GM23338 (cell line): ENCODE measurements at regions not wholly inside any gene's neighbourhood (a gene's known extent, or its start where the extent isn't known, plus 50 kb on each side); places are given as distances from the start of the nearest gene placed in this dataset.

Experiments used
- ATAC-seq: fragments of 200-7000 bp; cut with Tn5 transposase; 3 replicates; pipeline ENCODE4 v1.9.1; 2020
- DNase-seq: peaks from one replicate; pipeline ENCODE4 v3.0.0-alpha.2; 2015; ENCODE audit warnings: low spot score
- H2AFZ ChIP-seq: fragments of 200-600 bp; sonication (generic); 2 replicates; pipeline ENCODE4 v1.8.0; 2016; ENCODE audit warnings: antibody characterized with exemption, mild to moderate bottlenecking, moderate library complexity
- H3F3A ChIP-seq: fragments of 200-600 bp; sonication (generic); replicated peaks from 2 replicates; pipeline ENCODE4 v1.8.0; 2017; ENCODE audit warnings: antibody characterized with exemption, mixed run types, low read depth
- H3K27ac ChIP-seq: fragments of 200-600 bp; sonication (generic); 2 replicates; pipeline ENCODE4 v1.6.1; 2016; ENCODE audit warnings: low read depth
- H3K27me3 ChIP-seq: fragments of 200-600 bp; sonication (generic); 2 replicates; pipeline ENCODE4 v1.8.0; 2016; ENCODE audit warnings: mild to moderate bottlenecking, mixed run types, moderate library complexity; ENCODE audit not compliant: insufficient read depth
- H3K36me3 ChIP-seq: fragments of 200-600 bp; sonication (generic); 2 replicates; pipeline ENCODE4 v1.8.0; 2016; ENCODE audit warnings: mild to moderate bottlenecking; ENCODE audit not compliant: insufficient read depth
- H3K4me1 ChIP-seq: fragments of 200-600 bp; sonication (generic); 2 replicates; pipeline ENCODE4 v1.8.0; 2016; ENCODE audit warnings: mild to moderate bottlenecking, moderate library complexity; ENCODE audit not compliant: insufficient read depth
- H3K4me2 ChIP-seq: fragments of 200-600 bp; sonication (generic); 2 replicates; pipeline ENCODE4 v1.7.1; 2017; ENCODE audit warnings: mixed run types
- H3K4me3 ChIP-seq: fragments of 200-600 bp; sonication (generic); 2 replicates; pipeline ENCODE4 v1.6.1; 2016; ENCODE audit warnings: mixed run types
- H3K79me2 ChIP-seq: fragments of 200-600 bp; sonication (generic); replicated peaks from 2 replicates; pipeline ENCODE4 v1.8.0; 2017; ENCODE audit warnings: mild to moderate bottlenecking; ENCODE audit not compliant: insufficient read depth
- H3K9me2 ChIP-seq: fragments of 200-600 bp; sonication (generic); 2 replicates; pipeline ENCODE4 v1.8.0; 2017; ENCODE audit not compliant: insufficient read depth
- H4K20me1 ChIP-seq: fragments of 200-600 bp; sonication (generic); replicated peaks from 2 replicates; pipeline ENCODE4 v1.8.0; 2017; ENCODE audit warnings: mild to moderate bottlenecking; ENCODE audit not compliant: insufficient read depth
- H3K27ac Mint-ChIP-seq: 2 replicates; pipeline ENCODE4 v1.8.0; 2020; ENCODE audit warnings: inconsistent platforms, mild to moderate bottlenecking, moderate library complexity, mixed read lengths
- H3K27me3 Mint-ChIP-seq: 3 replicates; pipeline ENCODE4 v1.8.0; 2022; ENCODE audit warnings: low read depth, mild to moderate bottlenecking, moderate library complexity, mixed read lengths, inconsistent platforms; ENCODE audit not compliant: insufficient read depth, poor library complexity
- H3K36me3 Mint-ChIP-seq: 3 replicates; pipeline ENCODE4 v1.8.0; 2021; ENCODE audit warnings: low read depth, mild to moderate bottlenecking, inconsistent platforms, moderate library complexity, mixed read lengths
- H3K4me1 Mint-ChIP-seq: 3 replicates; pipeline ENCODE4 v1.8.0; 2020; ENCODE audit warnings: mild to moderate bottlenecking, inconsistent platforms, mixed read lengths
- H3K4me3 Mint-ChIP-seq: 3 replicates; pipeline ENCODE4 v1.8.0; 2021; ENCODE audit warnings: moderate library complexity, mild to moderate bottlenecking, inconsistent platforms, mixed read lengths
- H3K9me3 Mint-ChIP-seq: 3 replicates; pipeline ENCODE4 v1.8.0; 2020; ENCODE audit warnings: moderate library complexity, mild to moderate bottlenecking, inconsistent platforms, mixed read lengths
- JUNB ChIP-seq: IDR thresholded peaks from one replicate; pipeline ENCODE4 v1.6.1; 2016; ENCODE audit warnings: antibody characterized with exemption; ENCODE audit not compliant: unreplicated experiment
- NANOG ChIP-seq: IDR thresholded peaks from 2 replicates; pipeline ENCODE4 v1.6.1; 2016; ENCODE audit warnings: antibody characterized with exemption, borderline replicate concordance
- TF ChIP-seq, protein P1 (sequence below), 2 experiments: fragments of 200-600 bp in 1 of 2; sonication (generic) in 1 of 2; conservative IDR thresholded peaks; 2 replicates each; pipeline versions ENCODE4 v1.5.1 to v1.6.1; 2016 to 2017; ENCODE audit warnings: antibody characterized with exemption in 2 of 2, low read depth in 2 of 2, mild to moderate bottlenecking in 2 of 2, moderate library complexity in 1 of 2
- TF ChIP-seq, protein P2 (sequence below): fragments of 250-450 bp; sonication (Bioruptor Pico); IDR thresholded peaks from 2 replicates; pipeline ENCODE4 v1.5.0; 2020; ENCODE audit warnings: mild to moderate bottlenecking, moderate library complexity

GRCh38 chr11:119504371-119504770 is 81.4 kb upstream of the THY1 start:
- Mint-ChIP-seq H3K27me3 (peaks cover 7% of the 10 kb centered on the region), H3K4me1 (peaks cover 21% of the 10 kb centered on the region), H3K27ac (no peak overlapping the region), H3K9me3 (peaks cover 23% of the 10 kb centered on the region), H3K4me3 (no peak overlapping the region), H3K36me3 (peaks cover 5% of the 10 kb centered on the region; the same call in 1 of the 3 replicates)
- ATAC-seq (no peak), DNase-seq (no peak)
- Histone ChIP-seq H3K79me2 (no peaks in the 10 kb centered on the region), H3K4me2 (no peak overlapping the region), H3K27me3 (no peaks in the 10 kb centered on the region), H4K20me1 (no peaks in the 10 kb centered on the region), H3K4me3 (no peak overlapping the region), H3F3A (no peaks in the 10 kb centered on the region), H3K4me1 (peaks cover 9% of the 10 kb centered on the region; the same call in 1 of the 2 replicates), H2AFZ (no peak overlapping the region), H3K9me2 (no peaks in the 10 kb centered on the region), H3K36me3 (no peaks in the 10 kb centered on the region), H3K27ac (no peak overlapping the region)
- TF ChIP-seq NANOG (no peak), JUNB (no peak)
- TF ChIP-seq, protein P1, sequence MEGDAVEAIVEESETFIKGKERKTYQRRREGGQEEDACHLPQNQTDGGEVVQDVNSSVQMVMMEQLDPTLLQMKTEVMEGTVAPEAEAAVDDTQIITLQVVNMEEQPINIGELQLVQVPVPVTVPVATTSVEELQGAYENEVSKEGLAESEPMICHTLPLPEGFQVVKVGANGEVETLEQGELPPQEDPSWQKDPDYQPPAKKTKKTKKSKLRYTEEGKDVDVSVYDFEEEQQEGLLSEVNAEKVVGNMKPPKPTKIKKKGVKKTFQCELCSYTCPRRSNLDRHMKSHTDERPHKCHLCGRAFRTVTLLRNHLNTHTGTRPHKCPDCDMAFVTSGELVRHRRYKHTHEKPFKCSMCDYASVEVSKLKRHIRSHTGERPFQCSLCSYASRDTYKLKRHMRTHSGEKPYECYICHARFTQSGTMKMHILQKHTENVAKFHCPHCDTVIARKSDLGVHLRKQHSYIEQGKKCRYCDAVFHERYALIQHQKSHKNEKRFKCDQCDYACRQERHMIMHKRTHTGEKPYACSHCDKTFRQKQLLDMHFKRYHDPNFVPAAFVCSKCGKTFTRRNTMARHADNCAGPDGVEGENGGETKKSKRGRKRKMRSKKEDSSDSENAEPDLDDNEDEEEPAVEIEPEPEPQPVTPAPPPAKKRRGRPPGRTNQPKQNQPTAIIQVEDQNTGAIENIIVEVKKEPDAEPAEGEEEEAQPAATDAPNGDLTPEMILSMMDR (conservative IDR thresholded peaks at IDR 0.05; ENCODE audit: low read depth in 2 of 2), result no peak
- TF ChIP-seq, protein P2, sequence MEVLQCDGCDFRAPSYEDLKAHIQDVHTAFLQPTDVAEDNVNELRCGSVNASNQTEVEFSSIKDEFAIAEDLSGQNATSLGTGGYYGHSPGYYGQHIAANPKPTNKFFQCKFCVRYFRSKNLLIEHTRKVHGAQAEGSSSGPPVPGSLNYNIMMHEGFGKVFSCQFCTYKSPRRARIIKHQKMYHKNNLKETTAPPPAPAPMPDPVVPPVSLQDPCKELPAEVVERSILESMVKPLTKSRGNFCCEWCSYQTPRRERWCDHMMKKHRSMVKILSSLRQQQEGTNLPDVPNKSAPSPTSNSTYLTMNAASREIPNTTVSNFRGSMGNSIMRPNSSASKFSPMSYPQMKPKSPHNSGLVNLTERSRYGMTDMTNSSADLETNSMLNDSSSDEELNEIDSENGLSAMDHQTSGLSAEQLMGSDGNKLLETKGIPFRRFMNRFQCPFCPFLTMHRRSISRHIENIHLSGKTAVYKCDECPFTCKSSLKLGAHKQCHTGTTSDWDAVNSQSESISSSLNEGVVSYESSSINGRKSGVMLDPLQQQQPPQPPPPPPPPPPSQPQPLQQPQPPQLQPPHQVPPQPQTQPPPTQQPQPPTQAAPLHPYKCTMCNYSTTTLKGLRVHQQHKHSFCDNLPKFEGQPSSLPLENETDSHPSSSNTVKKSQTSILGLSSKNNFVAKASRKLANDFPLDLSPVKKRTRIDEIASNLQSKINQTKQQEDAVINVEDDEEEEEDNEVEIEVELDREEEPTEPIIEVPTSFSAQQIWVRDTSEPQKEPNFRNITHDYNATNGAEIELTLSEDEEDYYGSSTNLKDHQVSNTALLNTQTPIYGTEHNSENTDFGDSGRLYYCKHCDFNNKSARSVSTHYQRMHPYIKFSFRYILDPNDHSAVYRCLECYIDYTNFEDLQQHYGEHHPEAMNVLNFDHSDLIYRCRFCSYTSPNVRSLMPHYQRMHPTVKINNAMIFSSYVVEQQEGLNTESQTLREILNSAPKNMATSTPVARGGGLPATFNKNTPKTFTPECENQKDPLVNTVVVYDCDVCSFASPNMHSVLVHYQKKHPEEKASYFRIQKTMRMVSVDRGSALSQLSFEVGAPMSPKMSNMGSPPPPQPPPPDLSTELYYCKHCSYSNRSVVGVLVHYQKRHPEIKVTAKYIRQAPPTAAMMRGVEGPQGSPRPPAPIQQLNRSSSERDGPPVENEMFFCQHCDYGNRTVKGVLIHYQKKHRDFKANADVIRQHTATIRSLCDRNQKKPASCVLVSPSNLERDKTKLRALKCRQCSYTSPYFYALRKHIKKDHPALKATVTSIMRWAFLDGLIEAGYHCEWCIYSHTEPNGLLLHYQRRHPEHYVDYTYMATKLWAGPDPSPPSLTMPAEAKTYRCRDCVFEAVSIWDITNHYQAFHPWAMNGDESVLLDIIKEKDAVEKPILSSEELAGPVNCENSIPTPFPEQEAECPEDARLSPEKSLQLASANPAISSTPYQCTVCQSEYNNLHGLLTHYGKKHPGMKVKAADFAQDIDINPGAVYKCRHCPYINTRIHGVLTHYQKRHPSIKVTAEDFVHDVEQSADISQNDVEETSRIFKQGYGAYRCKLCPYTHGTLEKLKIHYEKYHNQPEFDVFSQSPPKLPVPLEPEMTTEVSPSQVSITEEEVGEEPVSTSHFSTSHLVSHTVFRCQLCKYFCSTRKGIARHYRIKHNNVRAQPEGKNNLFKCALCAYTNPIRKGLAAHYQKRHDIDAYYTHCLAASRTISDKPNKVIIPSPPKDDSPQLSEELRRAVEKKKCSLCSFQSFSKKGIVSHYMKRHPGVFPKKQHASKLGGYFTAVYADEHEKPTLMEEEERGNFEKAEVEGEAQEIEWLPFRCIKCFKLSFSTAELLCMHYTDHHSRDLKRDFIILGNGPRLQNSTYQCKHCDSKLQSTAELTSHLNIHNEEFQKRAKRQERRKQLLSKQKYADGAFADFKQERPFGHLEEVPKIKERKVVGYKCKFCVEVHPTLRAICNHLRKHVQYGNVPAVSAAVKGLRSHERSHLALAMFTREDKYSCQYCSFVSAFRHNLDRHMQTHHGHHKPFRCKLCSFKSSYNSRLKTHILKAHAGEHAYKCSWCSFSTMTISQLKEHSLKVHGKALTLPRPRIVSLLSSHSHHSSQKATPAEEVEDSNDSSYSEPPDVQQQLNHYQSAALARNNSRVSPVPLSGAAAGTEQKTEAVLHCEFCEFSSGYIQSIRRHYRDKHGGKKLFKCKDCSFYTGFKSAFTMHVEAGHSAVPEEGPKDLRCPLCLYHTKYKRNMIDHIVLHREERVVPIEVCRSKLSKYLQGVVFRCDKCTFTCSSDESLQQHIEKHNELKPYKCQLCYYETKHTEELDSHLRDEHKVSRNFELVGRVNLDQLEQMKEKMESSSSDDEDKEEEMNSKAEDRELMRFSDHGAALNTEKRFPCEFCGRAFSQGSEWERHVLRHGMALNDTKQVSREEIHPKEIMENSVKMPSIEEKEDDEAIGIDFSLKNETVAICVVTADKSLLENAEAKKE (CRISPR knock-in tag), result no peak
